GM18951 (cell line): ENCODE measurements at regions not wholly inside any gene's neighbourhood (a gene's known extent, or its start where the extent isn't known, plus 50 kb on each side); places are given as distances from the start of the nearest gene placed in this dataset.

Source experiments
- POLR2A ChIP-seq: IDR thresholded peaks from 4 replicates; pipeline ENCODE4 v1.6.1; 2011; ENCODE audit warnings: mild to moderate bottlenecking; ENCODE audit not compliant: insufficient read length, insufficient read depth; ENCODE audit errors: extremely low read depth
- in situ Hi-C: fragments of 300-500 bp; cut with MboI; formaldehyde crosslinking; loops from one replicate; pipeline ENCODE4 v1.12.0; 2022; ENCODE audit warnings: low sequenced_read_pairs, mixed read lengths, inconsistent platforms; ENCODE audit not compliant: unreplicated experiment

- TF ChIP-seq POLR2A: no peak
- in situ Hi-C loops: no loop called here
These were observed 106.4 kb upstream of the TENM4 start for GRCh38 chr11:79547256-79547655.

GRCh38 chr11:79546351-79546750, 105.5 kb upstream of the TENM4 start:
- in situ Hi-C loops: no loop called here
- no peak for TF ChIP-seq POLR2A

- in situ Hi-C loops: no loop called here
- TF ChIP-seq POLR2A: no peak
These were observed 103.5 kb upstream of the TENM4 start for GRCh38 chr11:79544361-79544760.

- TF ChIP-seq POLR2A: no peak
- in situ Hi-C loops: no loop called here
These were observed 102.3 kb upstream of the TENM4 start for GRCh38 chr11:79543101-79543500.

- TF ChIP-seq POLR2A: no peak
- in situ Hi-C loops: no loop called here
These were observed 100.6 kb upstream of the TENM4 start for GRCh38 chr11:79541466-79541865.

- TF ChIP-seq POLR2A: no peak
- in situ Hi-C loops: no loop called here
These were observed 97.9 kb upstream of the TENM4 start for GRCh38 chr11:79538775-79539174.

- no peak for TF ChIP-seq POLR2A
- in situ Hi-C loops: no loop called here
These were observed 95.5 kb upstream of the TENM4 start for GRCh38 chr11:79536155-79536917.

GRCh38 chr11:79535606-79536005, 94.8 kb upstream of the TENM4 start:
- no peak for TF ChIP-seq POLR2A
- in situ Hi-C loops: no loop called here

GRCh38 chr11:79525257-79525656, 84.4 kb upstream of the TENM4 start:
- TF ChIP-seq POLR2A: no peak
- in situ Hi-C loops: no loop called here

- no peak for TF ChIP-seq POLR2A
- in situ Hi-C loops: no loop called here
These were observed 81.8 kb upstream of the TENM4 start for GRCh38 chr11:79522626-79523025.

- in situ Hi-C loops: no loop called here
- no peak for TF ChIP-seq POLR2A
These were observed 79.3 kb upstream of the TENM4 start for GRCh38 chr11:79520086-79520485.

GRCh38 chr11:79515781-79516180, 75.0 kb upstream of the TENM4 start:
- no peak for TF ChIP-seq POLR2A
- in situ Hi-C loops: no loop called here

- in situ Hi-C loops: no loop called here
- TF ChIP-seq POLR2A: no peak
These were observed 73.9 kb upstream of the TENM4 start for GRCh38 chr11:79514695-79515094.

- in situ Hi-C loops: no loop called here
- no peak for TF ChIP-seq POLR2A
These were observed 73.5 kb upstream of the TENM4 start for GRCh38 chr11:79514290-79514689.
